SK-N-MC (cell line): ENCODE measurements at regions not wholly inside any gene's neighbourhood (a gene's known extent, or its start where the extent isn't known, plus 50 kb on each side); places are given as distances from the start of the nearest gene placed in this dataset.

ENCODE experiments used
- DNase-seq: peaks from one replicate; pipeline ENCODE4 v3.0.0-alpha.2; 2011; ENCODE audit warnings: low read depth, low spot score
- H3K27ac ChIP-seq: fragments of 200-600 bp; sonication (generic); 2 replicates; pipeline ENCODE4 v1.5.1; 2016; ENCODE audit warnings: mixed run types
- H3K36me3 ChIP-seq: fragments of 200-600 bp; sonication (generic); 2 replicates; pipeline ENCODE4 v1.6.1; 2017; ENCODE audit warnings: antibody characterized with exemption, low read length, mixed read lengths; ENCODE audit not compliant: insufficient read depth
- H3K4me3 ChIP-seq: fragments of 200-600 bp; sonication (generic); 2 replicates; pipeline ENCODE4 v1.5.1; 2016
- H3K9ac ChIP-seq: fragments of 200-600 bp; sonication (generic); 2 replicates; pipeline ENCODE4 v1.8.0; 2017; ENCODE audit warnings: mixed run types, mixed read lengths; ENCODE audit not compliant: insufficient read length
- H3K9me3 ChIP-seq: fragments of 200-600 bp; sonication (generic); 2 replicates; pipeline ENCODE4 v1.6.1; 2017; ENCODE audit warnings: low read depth, mild to moderate bottlenecking, antibody characterized with exemption, low read length, moderate library complexity, mixed read lengths
- EZH2 ChIP-seq: fragments of 200-600 bp; sonication (generic); IDR thresholded peaks from one replicate; pipeline ENCODE4 v1.6.1; 2017; ENCODE audit warnings: antibody characterized with exemption
- FOXP2 ChIP-seq: optimal IDR thresholded peaks from 2 replicates; pipeline ENCODE3; 2011; ENCODE audit warnings: mild to moderate bottlenecking, moderate library complexity; ENCODE audit not compliant: insufficient read depth; ENCODE audit errors: extremely low read length, control extremely low read depth
- POLR2AphosphoS5 ChIP-seq: IDR thresholded peaks from 2 replicates; pipeline ENCODE4 v1.6.1; 2012; ENCODE audit warnings: mild to moderate bottlenecking, low read depth, low read length, borderline replicate concordance

- Histone ChIP-seq H3K4me3 (peak overlapping the region; percentile 1; the same call in 1 of the 2 replicates), H3K9me3 (no peaks in the 10 kb centered on the region), H3K27ac (peak overlapping the region; percentile 99), H3K9ac (peak overlapping the region; percentile 13), H3K36me3 (no peaks in the 10 kb centered on the region)
- DNase-seq: peak; percentile 83
- TF ChIP-seq POLR2AphosphoS5 (peak; percentile 39; the same call in 1 of the 2 replicates), FOXP2 (no peak)
Measured at GRCh38 chr2:7191932-7192331, 274.7 kb downstream of the RNF144A start.

GRCh38 chr2:7193457-7193856 lies 276.2 kb downstream of the RNF144A start:
- no peak for DNase-seq
- H3K9me3 ChIP-seq: no peaks in the 10 kb centered on the region
- peak overlapping the region; percentile 75 for H3K9ac ChIP-seq
- peak overlapping the region; percentile 99 for H3K27ac ChIP-seq
- H3K36me3 ChIP-seq: no peaks in the 10 kb centered on the region
- no peak overlapping the region for H3K4me3 ChIP-seq
- no peak for TF ChIP-seq EZH2
- no peak for TF ChIP-seq FOXP2
- no peak for TF ChIP-seq POLR2AphosphoS5

DNA sequence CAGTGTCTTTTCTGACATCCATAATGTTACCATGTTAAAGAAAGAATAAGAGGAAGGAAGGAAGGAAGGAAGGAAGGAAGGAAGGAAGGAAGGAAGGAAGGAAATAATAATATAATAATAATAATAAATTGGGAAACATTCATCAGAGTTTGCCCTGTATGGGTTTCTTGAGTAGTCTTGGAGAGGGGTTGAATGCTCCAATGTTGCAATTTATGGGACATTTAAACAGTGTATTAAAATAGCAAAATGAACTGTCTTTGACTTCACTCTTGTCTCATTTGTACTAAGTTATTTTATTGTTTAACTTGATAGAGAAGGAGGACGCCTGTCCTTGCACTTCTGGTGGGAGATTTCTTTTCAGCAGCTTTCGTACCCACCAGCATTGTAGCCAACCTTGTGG lies 277.7 kb downstream of the RNF144A start:
- H3K9ac ChIP-seq: peak overlapping the region; percentile 70

GRCh38 chr2:7196883-7197282 lies 279.7 kb downstream of the RNF144A start:
- Histone ChIP-seq H3K4me3 (no peak overlapping the region), H3K9me3 (no peaks in the 10 kb centered on the region), H3K9ac (no peak overlapping the region), H3K36me3 (no peaks in the 10 kb centered on the region), H3K27ac (peak overlapping the region; percentile 100)
- TF ChIP-seq POLR2AphosphoS5: no peak
- TF ChIP-seq FOXP2: no peak
- no peak for TF ChIP-seq EZH2
- no peak for DNase-seq

More for the DNA sequence above, 277.7 kb downstream of the RNF144A start:
- Histone ChIP-seq H3K36me3 (no peaks in the 10 kb centered on the region), H3K4me3 (peak overlapping the region; percentile 6; the same call in 1 of the 2 replicates), H3K9me3 (no peaks in the 10 kb centered on the region), H3K27ac (peak overlapping the region; percentile 100)
- TF ChIP-seq EZH2: no peak
- peak; percentile 71; the same call in 1 of the 2 replicates for TF ChIP-seq POLR2AphosphoS5
- no peak for TF ChIP-seq FOXP2
- DNase-seq: peak; percentile 97

DNA sequence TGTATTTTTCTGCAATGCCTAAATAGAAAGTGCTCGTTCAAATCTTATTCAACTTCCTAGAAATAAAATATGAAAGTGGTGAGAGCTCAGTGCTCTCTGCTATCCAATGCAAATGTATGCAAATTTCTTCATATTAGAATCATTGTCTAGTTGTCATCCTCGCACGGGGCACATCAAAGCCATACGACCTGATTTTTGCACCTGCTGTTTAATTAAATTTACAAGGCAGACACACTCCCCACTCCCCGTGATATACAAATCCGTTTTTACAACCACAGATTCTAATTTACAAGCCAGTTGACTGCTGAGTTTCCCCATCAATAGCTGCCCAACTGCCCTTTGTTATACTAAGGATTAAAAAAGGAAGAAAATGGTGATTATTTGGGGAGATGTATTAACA lies 284.6 kb downstream of the RNF144A start:
- no peak for TF ChIP-seq FOXP2
- no peak for TF ChIP-seq POLR2AphosphoS5
- TF ChIP-seq EZH2: no peak
- H3K27ac ChIP-seq: peak overlapping the region; percentile 93
- H3K4me3 ChIP-seq: peak overlapping the region; percentile 58
- H3K9me3 ChIP-seq: no peaks in the 10 kb centered on the region
- no peak for DNase-seq
- peak overlapping the region; percentile 64 for H3K9ac ChIP-seq
- no peaks in the 10 kb centered on the region for H3K36me3 ChIP-seq

DNA sequence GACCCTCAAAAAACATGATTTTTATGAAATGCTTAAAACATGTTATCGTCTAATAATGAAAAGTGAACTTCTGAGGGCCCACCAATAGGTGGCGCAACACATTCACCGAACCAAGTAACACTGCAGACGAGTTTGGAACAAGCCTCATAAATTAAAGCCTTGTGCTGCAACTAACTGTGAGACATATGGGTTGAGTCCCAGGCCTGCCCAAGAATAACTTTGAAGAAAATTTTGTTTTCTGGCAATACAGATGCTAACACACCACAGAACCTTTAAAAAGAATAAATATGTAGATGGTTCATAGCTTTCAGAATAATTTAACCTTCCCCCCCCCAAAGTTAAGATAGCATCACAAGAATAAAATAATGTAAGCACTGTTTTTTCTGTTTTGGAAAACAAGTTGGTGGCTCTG lies 285.9 kb downstream of the RNF144A start:
- peak; percentile 79 for DNase-seq
- TF ChIP-seq EZH2 (no peak), FOXP2 (no peak), POLR2AphosphoS5 (no peak)

GRCh38 chr2:7205151-7205830 lies 288.1 kb downstream of the RNF144A start:
- Histone ChIP-seq H3K9ac (no peak overlapping the region), H3K27ac (no peak overlapping the region), H3K36me3 (no peaks in the 10 kb centered on the region), H3K4me3 (no peak overlapping the region), H3K9me3 (no peaks in the 10 kb centered on the region)
- no peak for DNase-seq
- TF ChIP-seq FOXP2 (no peak), EZH2 (no peak), POLR2AphosphoS5 (no peak)

More for the DNA sequence above, 285.9 kb downstream of the RNF144A start:
- Histone ChIP-seq H3K27ac (peak overlapping the region; percentile 93), H3K4me3 (peak overlapping the region; percentile 30), H3K9me3 (no peaks in the 10 kb centered on the region), H3K9ac (peak overlapping the region; percentile 64), H3K36me3 (no peaks in the 10 kb centered on the region)

DNA sequence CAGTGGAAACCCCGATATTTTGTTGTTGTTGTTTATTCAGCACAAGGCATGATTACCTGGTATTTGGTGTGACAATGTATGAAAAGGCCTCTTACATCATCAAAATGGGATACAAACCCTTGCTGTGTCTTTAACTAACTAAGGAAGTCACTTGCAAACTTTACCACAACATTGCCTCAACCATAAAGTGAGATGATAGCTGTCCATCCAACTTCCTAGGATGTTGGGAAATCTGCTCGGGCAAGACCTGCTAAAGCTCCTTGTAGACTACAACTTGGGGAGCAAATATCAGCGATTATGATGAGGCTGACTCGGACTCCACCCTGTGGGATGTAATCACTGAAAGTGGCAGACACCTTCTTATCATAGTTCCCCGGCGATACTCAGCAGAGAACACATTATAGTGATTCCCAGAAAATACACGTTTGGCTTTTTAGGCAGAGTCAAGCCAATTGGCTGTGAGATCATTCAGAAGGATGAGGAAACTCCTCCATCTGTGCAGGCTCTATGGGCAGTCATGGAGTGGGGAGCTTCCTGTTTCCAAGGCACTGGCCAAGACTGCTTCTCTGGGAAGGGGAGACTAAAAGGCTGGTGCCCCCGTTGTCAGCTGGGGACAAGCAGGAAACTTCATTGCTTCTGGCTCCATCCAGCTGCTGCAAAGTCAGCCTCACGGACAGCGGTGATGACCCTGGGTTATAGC lies 289.0 kb downstream of the RNF144A start:
- no peak for DNase-seq
- H3K36me3 ChIP-seq: no peaks in the 10 kb centered on the region
- no peak overlapping the region for H3K4me3 ChIP-seq
- H3K9ac ChIP-seq: no peak overlapping the region
- TF ChIP-seq FOXP2 (no peak), EZH2 (no peak), POLR2AphosphoS5 (no peak)
- no peaks in the 10 kb centered on the region for H3K9me3 ChIP-seq
- H3K27ac ChIP-seq: no peak overlapping the region
